Keratinocyte (primary cell): ENCODE measurements at regions not wholly inside any gene's neighbourhood (a gene's known extent, or its start where the extent isn't known, plus 50 kb on each side); places are given as distances from the start of the nearest gene placed in this dataset.
"Not testable (repeated sequence)": the region's sequence is repeated elsewhere in the genome, so short reads cannot be mapped to it uniquely, and the experiment has no call there.

ENCODE experiments used
- DNase-seq: peaks from one replicate; pipeline ENCODE4 v3.0.0-alpha.2; 2011; ENCODE audit warnings: low read depth, missing footprints, low spot score
- FAIRE-seq: peaks from 2 replicates; lab custom pipeline; 2011; peaks lifted over from hg19 to GRCh38; lab: Jason Lieb, UNC
- H2AFZ ChIP-seq: 2 replicates; pipeline ENCODE4 v1.6.0; 2012; ENCODE audit warnings: low read length, control low read depth, inconsistent platforms; ENCODE audit not compliant: control insufficient read depth
- H3K27ac ChIP-seq: 2 replicates; pipeline ENCODE4 v1.5.1; 2011; ENCODE audit warnings: low read length; ENCODE audit not compliant: control insufficient read depth, insufficient read depth
- H3K27me3 ChIP-seq: 3 replicates; pipeline ENCODE4 v1.6.0; 2011; ENCODE audit warnings: low read length; ENCODE audit not compliant: control insufficient read depth, insufficient read depth; ENCODE audit errors: extremely low read depth
- H3K36me3 ChIP-seq, 2 experiments: 2 replicates in 1 of 2; 3 replicates in 1 of 2; pipeline ENCODE4 v1.5.1; 2011; ENCODE audit warnings: low read length in 2 of 2, mild to moderate bottlenecking in 1 of 2; ENCODE audit not compliant: control insufficient read depth in 2 of 2, insufficient read depth in 2 of 2; ENCODE audit errors: extremely low read depth in 1 of 2
- H3K4me1 ChIP-seq: 3 replicates; pipeline ENCODE4 v1.5.1; 2011; ENCODE audit warnings: low read length; ENCODE audit not compliant: control insufficient read depth, insufficient read depth; ENCODE audit errors: extremely low read depth
- H3K4me2 ChIP-seq: 3 replicates; pipeline ENCODE4 v1.6.0; 2011; ENCODE audit warnings: low read depth, low read length; ENCODE audit not compliant: control insufficient read depth, insufficient read depth; ENCODE audit errors: extremely low read depth
- H3K4me3 ChIP-seq, 3 experiments: fragments of 200-600 bp in 1 of 3; sonication (generic) in 1 of 3; 2 replicates in 2 of 3; 3 replicates in 1 of 3; pipeline ENCODE4 v1.5.1; 2011 to 2016; ENCODE audit warnings: low read length in 3 of 3, mild to moderate bottlenecking in 3 of 3, control low read depth in 2 of 3, inconsistent platforms in 1 of 3, low read depth in 1 of 3, mixed read lengths in 1 of 3, mixed run types in 1 of 3, moderate library complexity in 1 of 3; ENCODE audit not compliant: control insufficient read depth in 2 of 3, insufficient read depth in 2 of 3; ENCODE audit errors: extremely low read depth in 1 of 3
- H3K79me2 ChIP-seq: 2 replicates; pipeline ENCODE4 v1.6.0; 2012; ENCODE audit warnings: low read length; ENCODE audit not compliant: control insufficient read depth, insufficient read depth
- H3K9ac ChIP-seq: 3 replicates; pipeline ENCODE4 v1.6.0; 2011; ENCODE audit warnings: low read length; ENCODE audit not compliant: control insufficient read depth, insufficient read depth; ENCODE audit errors: extremely low read depth
- H3K9me1 ChIP-seq: 3 replicates; pipeline ENCODE4 v1.6.0; 2011; ENCODE audit warnings: low read length; ENCODE audit not compliant: control insufficient read depth, insufficient read depth; ENCODE audit errors: extremely low read depth
- H3K9me3 ChIP-seq: 2 replicates; pipeline ENCODE4 v1.5.1; 2012; ENCODE audit warnings: low read depth, low read length; ENCODE audit not compliant: control insufficient read depth
- H4K20me1 ChIP-seq: 3 replicates; pipeline ENCODE4 v1.6.0; 2011; ENCODE audit warnings: low read length; ENCODE audit not compliant: control insufficient read depth, insufficient read depth; ENCODE audit errors: extremely low read depth
- CTCF ChIP-seq, 3 experiments: IDR thresholded peaks in 1 of 3; conservative IDR thresholded peaks in 1 of 3; optimal IDR thresholded peaks in 1 of 3; 2 replicates in 2 of 3; 3 replicates in 1 of 3; pipeline versions ENCODE3 to v1.5.1; 2011; ENCODE audit warnings: low read length in 3 of 3, mild to moderate bottlenecking in 3 of 3, moderate library complexity in 2 of 3, control low read depth in 1 of 3, inconsistent platforms in 1 of 3; ENCODE audit not compliant: insufficient read depth in 2 of 3; ENCODE audit errors: extremely low read depth in 1 of 3
- EZH2 ChIP-seq: IDR thresholded peaks from one replicate; pipeline ENCODE4 v1.6.1; 2012; ENCODE audit warnings: inconsistent platforms, mild to moderate bottlenecking, low read length, moderate library complexity
- dilution Hi-C: fragments of 300-500 bp; cut with MboI; formaldehyde crosslinking; loops from one replicate; pipeline ENCODE4 v1.7.0; 2020; ENCODE audit warnings: low sequenced_read_pairs; ENCODE audit not compliant: extremely low pct_ligation_motif_present

GRCh38 chr14:87613881-87614280 lies 379.1 kb downstream of the GALC start:
- H3K4me3 ChIP-seq: no peak overlapping the region
- no peaks in the 10 kb centered on the region for H3K9me1 ChIP-seq
- TF ChIP-seq EZH2 (no peak), CTCF (optimal IDR thresholded peaks at IDR 0.05 in 1 of 3, IDR thresholded peaks at IDR 0.05 in 1 of 3, conservative IDR thresholded peaks at IDR 0.05 in 1 of 3; ENCODE audit: extremely low read depth in 1 of 3, insufficient read depth in 2 of 3, low read length in 3 of 3) (no peak)
- no peaks in the 10 kb centered on the region for H3K79me2 ChIP-seq
- no peaks in the 10 kb centered on the region for H4K20me1 ChIP-seq
- no peak overlapping the region for H3K4me2 ChIP-seq
- DNase-seq (no peak), FAIRE-seq (no peak)
- no peaks in the 10 kb centered on the region for H3K4me1 ChIP-seq
- H3K9me3 ChIP-seq: no peaks in the 10 kb centered on the region
- no peaks in the 10 kb centered on the region for H3K36me3 ChIP-seq
- dilution Hi-C loops: no loop called here
- no peak overlapping the region for H3K9ac ChIP-seq
- no peak overlapping the region for H3K27ac ChIP-seq
- no peak overlapping the region for H2AFZ ChIP-seq
- H3K27me3 ChIP-seq: no peaks in the 10 kb centered on the region

- H3K79me2 ChIP-seq, H2AFZ ChIP-seq, H4K20me1 ChIP-seq, H3K9me3 ChIP-seq, dilution Hi-C loops, H3K27me3 ChIP-seq, H3K4me1 ChIP-seq, DNase-seq, H3K4me2 ChIP-seq, H3K4me3 ChIP-seq, H3K36me3 ChIP-seq, H3K9me1 ChIP-seq, H3K27ac ChIP-seq, H3K9ac ChIP-seq, FAIRE-seq: not testable (repeated sequence)
Measured at GRCh38 chr14:87607056-87607455, 385.9 kb downstream of the GALC start.

- FAIRE-seq (no peak), DNase-seq (no peak)
Measured at GRCh38 chr14:87601036-87601435, 391.9 kb downstream of the GALC start.

More at GRCh38 chr14:87601036-87601435, 391.9 kb downstream of the GALC start:
- Histone ChIP-seq H3K9ac (no peak overlapping the region), H4K20me1 (no peaks in the 10 kb centered on the region), H3K9me3 (no peaks in the 10 kb centered on the region), H3K27me3 (no peaks in the 10 kb centered on the region), H3K4me1 (no peaks in the 10 kb centered on the region), H3K79me2 (no peaks in the 10 kb centered on the region), H3K4me2 (no peak overlapping the region), H3K36me3 (no peaks in the 10 kb centered on the region), H3K4me3 (no peak overlapping the region), H3K27ac (no peak overlapping the region), H2AFZ (no peak overlapping the region), H3K9me1 (no peaks in the 10 kb centered on the region)
- TF ChIP-seq CTCF (optimal IDR thresholded peaks at IDR 0.05 in 1 of 3, IDR thresholded peaks at IDR 0.05 in 1 of 3, conservative IDR thresholded peaks at IDR 0.05 in 1 of 3; ENCODE audit: extremely low read depth in 1 of 3, insufficient read depth in 2 of 3, low read length in 3 of 3) (no peak), EZH2 (no peak)
- dilution Hi-C loops: no loop called here
